Neuronal stem cell (in vitro differentiated cells): ENCODE measurements at regions not wholly inside any gene's neighbourhood (a gene's known extent, or its start where the extent isn't known, plus 50 kb on each side); places are given as distances from the start of the nearest gene placed in this dataset.

Source experiments
- DNase-seq: peaks from one replicate; pipeline ENCODE4 v3.0.0-alpha.2; 2013; ENCODE audit warnings: low spot score
- H2AFZ ChIP-seq: one replicate; pipeline ENCODE4 v1.6.1; 2013; ENCODE audit warnings: mild to moderate bottlenecking, low read length, inconsistent platforms
- H2AK5ac ChIP-seq: 2 replicates; pipeline ENCODE4 v1.6.1; 2013; ENCODE audit warnings: low read depth, mild to moderate bottlenecking, inconsistent platforms, low read length, moderate library complexity, mixed read lengths
- H2BK120ac ChIP-seq: 2 replicates; pipeline ENCODE4 v1.6.1; 2013; ENCODE audit warnings: low read depth, mild to moderate bottlenecking, inconsistent platforms, low read length, moderate library complexity, mixed read lengths
- H2BK12ac ChIP-seq: one replicate; pipeline ENCODE4 v1.6.1; 2013; ENCODE audit warnings: low read length, inconsistent platforms
- H2BK15ac ChIP-seq: 2 replicates; pipeline ENCODE4 v1.6.1; 2013; ENCODE audit warnings: mild to moderate bottlenecking, low read length, inconsistent platforms, mixed read lengths
- H2BK5ac ChIP-seq: one replicate; pipeline ENCODE4 v1.6.1; 2013; ENCODE audit warnings: inconsistent platforms, mild to moderate bottlenecking, low read length, moderate library complexity
- H3K14ac ChIP-seq: one replicate; pipeline ENCODE4 v1.6.1; 2013; ENCODE audit warnings: low read length, inconsistent platforms
- H3K18ac ChIP-seq: 2 replicates; pipeline ENCODE4 v1.6.1; 2013; ENCODE audit warnings: low read length, inconsistent platforms
- H3K23ac ChIP-seq: 2 replicates; pipeline ENCODE4 v1.6.1; 2013; ENCODE audit warnings: low read depth, mild to moderate bottlenecking, mixed read lengths, low read length, inconsistent platforms; ENCODE audit not compliant: poor library complexity
- H3K27ac ChIP-seq: replicated peaks from 3 replicates; pipeline ENCODE4 v1.5.1; 2013; ENCODE audit warnings: low read length, inconsistent platforms
- H3K27me3 ChIP-seq, 3 experiments: 2 replicates each; pipeline ENCODE4 v1.6.1; 2013; ENCODE audit warnings: low read length in 3 of 3, mild to moderate bottlenecking in 2 of 3, inconsistent platforms in 1 of 3, low read depth in 1 of 3, mixed read lengths in 1 of 3, moderate library complexity in 1 of 3; ENCODE audit not compliant: control insufficient read depth in 3 of 3, insufficient read depth in 3 of 3
- H3K36me3 ChIP-seq, 2 donors: replicated peaks in 1 of 2; 2 replicates each; pipeline ENCODE4 v1.6.1; 2013; ENCODE audit warnings: low read length in 2 of 2; ENCODE audit not compliant: control insufficient read depth in 2 of 2, insufficient read depth in 2 of 2
- H3K4ac ChIP-seq: 2 replicates; pipeline ENCODE4 v1.6.1; 2013; ENCODE audit warnings: inconsistent platforms, mild to moderate bottlenecking, low read length, moderate library complexity
- H3K4me1 ChIP-seq, 2 donors: 1 replicate in 1 of 2; 2 replicates in 1 of 2; pipeline ENCODE4 v1.6.1; 2013; ENCODE audit warnings: low read length in 2 of 2, low read depth in 1 of 2; ENCODE audit not compliant: control insufficient read depth in 2 of 2, insufficient read depth in 1 of 2
- H3K4me2 ChIP-seq: one replicate; pipeline ENCODE4 v1.6.1; 2013; ENCODE audit warnings: mild to moderate bottlenecking, low read length, inconsistent platforms; ENCODE audit not compliant: insufficient read depth, poor library complexity, severe bottlenecking
- H3K4me3 ChIP-seq, 2 donors: 2 replicates each; pipeline ENCODE4 v1.5.1; 2013; ENCODE audit warnings: low read length in 2 of 2, mild to moderate bottlenecking in 2 of 2, inconsistent platforms in 1 of 2, moderate library complexity in 1 of 2
- H3K79me1 ChIP-seq: one replicate; pipeline ENCODE4 v1.6.1; 2013; ENCODE audit warnings: low read depth, mild to moderate bottlenecking, inconsistent platforms, low read length, moderate library complexity
- H3K9ac ChIP-seq: one replicate; pipeline ENCODE4 v1.6.1; 2013; ENCODE audit warnings: mild to moderate bottlenecking, low read depth, low read length, inconsistent platforms; ENCODE audit not compliant: poor library complexity
- H3K9me3 ChIP-seq, 2 donors: replicated peaks in 1 of 2; 2 replicates each; pipeline versions ENCODE3 to v1.6.1; 2013; ENCODE audit warnings: low read length in 2 of 2, mild to moderate bottlenecking in 2 of 2, inconsistent platforms in 1 of 2, low read depth in 1 of 2, mixed read lengths in 1 of 2, moderate library complexity in 1 of 2; ENCODE audit not compliant: control insufficient read depth in 2 of 2, insufficient read depth in 1 of 2
- H4K8ac ChIP-seq: one replicate; pipeline ENCODE4 v1.6.1; 2013; ENCODE audit warnings: low read depth, mild to moderate bottlenecking, inconsistent platforms, low read length, moderate library complexity
- H4K91ac ChIP-seq: one replicate; pipeline ENCODE4 v1.6.1; 2013; ENCODE audit warnings: low read length, low read depth, mild to moderate bottlenecking, inconsistent platforms; ENCODE audit not compliant: poor library complexity
- WGBS, 2 donors: extraction: QIAGEN DNeasy Blood & Tissue Kit; methylation state at CpG; one replicate each; pipeline ENCODE4 v1.1.7; 2013; ENCODE audit warnings: missing lambda C conversion rate in 2 of 2, mixed read lengths in 1 of 2; ENCODE audit not compliant: insufficient read length in 2 of 2, insufficient replicate concordance in 1 of 2; ENCODE audit errors: extremely low coverage in 2 of 2; 5-methylcytosine and 5-hydroxymethylcytosine counted together

DNA sequence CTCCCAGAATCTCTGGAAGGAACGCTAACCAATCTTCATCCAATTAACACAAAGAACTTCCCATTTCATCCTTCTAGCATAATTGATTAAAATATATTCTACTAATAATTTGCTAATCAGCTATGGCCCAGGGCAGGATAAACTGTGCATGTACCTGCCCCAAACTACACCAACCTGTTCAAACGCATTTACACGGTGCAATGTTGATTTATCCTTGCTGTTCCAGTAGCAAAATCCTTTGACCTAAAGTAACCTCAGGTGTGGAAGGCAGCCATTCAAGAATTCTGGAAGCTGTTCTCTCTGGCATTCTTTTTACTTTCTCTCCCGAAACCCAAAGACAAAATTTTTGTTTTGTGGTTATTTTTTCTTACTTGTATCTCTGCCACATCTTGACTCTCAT lies 309.4 kb downstream of the ZNF674 start:
- no peaks in the 10 kb centered on the region for H3K4me1 ChIP-seq
- no peak overlapping the region for H3K9ac ChIP-seq
- H3K23ac ChIP-seq = no peak overlapping the region
- H3K27me3 ChIP-seq = no peaks in the 10 kb centered on the region
- no peak overlapping the region for H3K4ac ChIP-seq
- H2BK120ac ChIP-seq = no peak overlapping the region
- H2BK12ac ChIP-seq = no peak overlapping the region
- no peaks in the 10 kb centered on the region for H3K79me1 ChIP-seq
- no peak overlapping the region for H2BK5ac ChIP-seq
- no peak overlapping the region for H4K8ac ChIP-seq
- H2AK5ac ChIP-seq = no peak overlapping the region
- H3K9me3 ChIP-seq = no peaks in the 10 kb centered on the region
- no peak overlapping the region for H3K4me3 ChIP-seq
- H4K91ac ChIP-seq = no peak overlapping the region
- DNase-seq = no peak
- H3K4me2 ChIP-seq = no peak overlapping the region
- H3K27ac ChIP-seq = no peak overlapping the region
- no peaks in the 10 kb centered on the region for H3K36me3 ChIP-seq
- no peak overlapping the region for H2BK15ac ChIP-seq
- H2AFZ ChIP-seq = no peak overlapping the region
- WGBS, 2 donors = no CpG with 5 or more reads among the region's 4 CpGs
- no peak overlapping the region for H3K18ac ChIP-seq
- H3K14ac ChIP-seq = no peak overlapping the region

DNA sequence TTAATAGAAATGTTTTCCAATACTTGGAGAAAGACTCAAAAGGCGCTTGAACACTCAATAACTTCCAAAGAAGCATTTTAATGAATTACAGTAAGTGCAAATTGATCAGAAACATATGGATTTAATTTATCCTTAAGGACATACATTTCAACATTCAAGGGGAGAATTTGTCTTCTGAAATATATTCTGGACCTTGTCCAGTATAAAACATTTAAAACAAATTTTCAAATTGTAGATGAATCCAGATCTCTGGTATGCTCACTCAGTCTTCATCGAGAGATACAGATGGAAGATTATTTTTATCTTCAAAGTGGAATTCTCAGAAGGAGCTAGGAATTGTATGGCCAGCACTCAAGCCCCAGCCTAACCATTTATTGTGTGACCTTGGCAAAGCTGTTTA lies 310.4 kb downstream of the ZNF674 start:
- Histone ChIP-seq H3K18ac (no peak overlapping the region), H3K4me2 (no peak overlapping the region), H2BK120ac (no peak overlapping the region), H3K27ac (no peak overlapping the region), H3K79me1 (no peaks in the 10 kb centered on the region), H2AK5ac (no peak overlapping the region), H4K91ac (no peak overlapping the region), H3K4me1 (no peaks in the 10 kb centered on the region), H2BK15ac (no peak overlapping the region), H3K4ac (no peak overlapping the region), H3K4me3 (no peak overlapping the region), H3K14ac (no peak overlapping the region), H3K9ac (no peak overlapping the region), H2BK5ac (no peak overlapping the region), H3K9me3 (no peaks in the 10 kb centered on the region), H4K8ac (no peak overlapping the region), H2BK12ac (no peak overlapping the region), H3K27me3 (no peaks in the 10 kb centered on the region), H2AFZ (no peak overlapping the region), H3K36me3 (no peaks in the 10 kb centered on the region), H3K23ac (no peak overlapping the region)
- WGBS, 2 donors = no CpG with 5 or more reads among the region's 2 CpGs
- no peak for DNase-seq

GRCh38 chrX:46228389-46228788 lies 316.8 kb downstream of the ZNF674 start:
- Histone ChIP-seq H3K4me1 (no peaks in the 10 kb centered on the region), H4K91ac (no peak overlapping the region), H3K4me3 (no peak overlapping the region), H2BK12ac (no peak overlapping the region), H3K18ac (no peak overlapping the region), H3K79me1 (no peaks in the 10 kb centered on the region), H3K9ac (no peak overlapping the region), H2BK120ac (no peak overlapping the region), H3K27me3 (no peaks in the 10 kb centered on the region), H2AK5ac (no peak overlapping the region), H4K8ac (no peak overlapping the region), H3K23ac (no peak overlapping the region), H3K9me3 (no peaks in the 10 kb centered on the region), H2BK5ac (no peak overlapping the region), H3K27ac (no peak overlapping the region), H2AFZ (no peak overlapping the region), H3K36me3 (no peaks in the 10 kb centered on the region), H3K4ac (no peak overlapping the region), H3K14ac (no peak overlapping the region), H2BK15ac (no peak overlapping the region), H3K4me2 (no peak overlapping the region)
- no peak for DNase-seq
- no CpG with 5 or more reads among the region's 6 CpGs for WGBS, 2 donors

DNA sequence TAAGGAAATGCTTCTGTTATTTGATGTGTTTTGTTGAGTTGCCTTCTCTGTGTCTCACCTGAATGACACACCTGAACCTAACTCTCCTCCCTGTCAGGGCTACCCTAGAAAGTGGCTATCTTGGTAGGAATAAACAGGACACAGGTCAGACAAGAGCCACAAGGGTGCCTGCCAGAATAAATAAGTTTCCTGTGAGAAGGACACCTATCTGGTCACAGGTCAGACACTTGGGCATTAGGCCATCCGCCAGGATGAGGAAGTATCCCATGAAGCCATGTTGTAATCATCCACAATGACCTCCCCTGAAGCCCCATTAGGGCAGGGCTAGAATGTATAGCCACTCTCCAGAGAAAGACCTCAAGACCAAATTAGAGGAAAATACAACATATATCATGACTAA lies 318.8 kb downstream of the ZNF674 start:
- Histone ChIP-seq H2BK5ac (no peak overlapping the region), H4K91ac (no peak overlapping the region), H2BK120ac (no peak overlapping the region), H3K27me3 (no peaks in the 10 kb centered on the region), H3K23ac (no peak overlapping the region), H4K8ac (no peak overlapping the region), H2BK12ac (no peak overlapping the region), H3K27ac (no peak overlapping the region), H3K4ac (no peak overlapping the region), H3K14ac (no peak overlapping the region), H3K18ac (no peak overlapping the region), H2AFZ (no peak overlapping the region), H2AK5ac (no peak overlapping the region), H3K9me3 (no peaks in the 10 kb centered on the region), H2BK15ac (no peak overlapping the region), H3K9ac (no peak overlapping the region), H3K79me1 (no peaks in the 10 kb centered on the region), H3K36me3 (no peaks in the 10 kb centered on the region), H3K4me2 (no peak overlapping the region), H3K4me1 (no peaks in the 10 kb centered on the region), H3K4me3 (no peak overlapping the region)
- no peak for DNase-seq
- no CpG with 5 or more reads among the region's 1 CpG for WGBS, 2 donors
